ENCODE measurements at regions not wholly inside any gene's neighbourhood (a gene's known extent, or its start where the extent isn't known, plus 50 kb on each side); places are given as distances from the start of the nearest gene placed in this dataset.
"Not testable (repeated sequence)": the region's sequence is repeated elsewhere in the genome, so short reads cannot be mapped to it uniquely, and the experiment has no call there.

DNA sequence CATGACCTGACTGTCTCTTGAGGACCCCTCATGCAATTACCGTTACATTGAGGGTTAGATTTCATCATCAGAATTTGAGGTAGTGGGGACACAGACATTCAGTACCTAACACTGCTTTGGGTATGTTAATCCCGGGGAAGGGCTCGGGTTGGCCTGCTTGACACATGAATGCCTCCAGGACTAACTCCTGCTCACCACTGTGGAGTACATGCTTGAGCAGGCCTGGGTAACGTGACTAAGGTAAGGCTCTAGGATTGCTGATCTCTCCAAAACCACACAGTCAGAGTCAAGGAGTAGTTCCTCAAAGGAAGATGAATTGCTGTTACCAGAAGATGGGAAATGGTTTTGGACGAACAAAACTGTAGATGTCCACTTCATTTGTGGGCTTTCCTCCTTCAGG is 376.3 kb upstream of the ZNF462 start:
- Mint-ChIP-seq H3K36me3 (ENCODE audit: insufficient read depth, unreplicated experiment) (no peaks in the 10 kb centered on the region), H3K27me3 (ENCODE audit: insufficient read depth, unreplicated experiment) (peaks cover 2% of the 10 kb centered on the region), H3K9me3 (ENCODE audit: unreplicated experiment) (no peaks in the 10 kb centered on the region), H3K4me3 (ENCODE audit: unreplicated experiment) (no peak overlapping the region), H3K27ac (ENCODE audit: unreplicated experiment) (no peak overlapping the region), H3K4me1 (ENCODE audit: low read depth, unreplicated experiment) (no peaks in the 10 kb centered on the region)
- intact Hi-C loops (cut with micrococcal nuclease; ENCODE audit: unreplicated experiment), result no loop called here
- POLR2A ChIA-PET, result no interaction called here
- H3K36me3 ChIP-seq (ENCODE audit: control insufficient read depth, insufficient read depth, low read length), result no peaks in the 10 kb centered on the region
- BruUV-seq (replicated peaks), result no TSS peak
- H3K27me3 ChIP-seq (replicated peaks; ENCODE audit: control insufficient read depth, insufficient read depth, low read length), result no peaks in the 10 kb centered on the region
- H3K4me1 ChIP-seq, result no peaks in the 10 kb centered on the region
- 0 out of 2 replicates have a peak, but pooled peaks cover 3% of the 10 kb centered on the region for H3K9me3 ChIP-seq
- DNase-seq, result no peak
- TF ChIP-seq, protein P1, sequence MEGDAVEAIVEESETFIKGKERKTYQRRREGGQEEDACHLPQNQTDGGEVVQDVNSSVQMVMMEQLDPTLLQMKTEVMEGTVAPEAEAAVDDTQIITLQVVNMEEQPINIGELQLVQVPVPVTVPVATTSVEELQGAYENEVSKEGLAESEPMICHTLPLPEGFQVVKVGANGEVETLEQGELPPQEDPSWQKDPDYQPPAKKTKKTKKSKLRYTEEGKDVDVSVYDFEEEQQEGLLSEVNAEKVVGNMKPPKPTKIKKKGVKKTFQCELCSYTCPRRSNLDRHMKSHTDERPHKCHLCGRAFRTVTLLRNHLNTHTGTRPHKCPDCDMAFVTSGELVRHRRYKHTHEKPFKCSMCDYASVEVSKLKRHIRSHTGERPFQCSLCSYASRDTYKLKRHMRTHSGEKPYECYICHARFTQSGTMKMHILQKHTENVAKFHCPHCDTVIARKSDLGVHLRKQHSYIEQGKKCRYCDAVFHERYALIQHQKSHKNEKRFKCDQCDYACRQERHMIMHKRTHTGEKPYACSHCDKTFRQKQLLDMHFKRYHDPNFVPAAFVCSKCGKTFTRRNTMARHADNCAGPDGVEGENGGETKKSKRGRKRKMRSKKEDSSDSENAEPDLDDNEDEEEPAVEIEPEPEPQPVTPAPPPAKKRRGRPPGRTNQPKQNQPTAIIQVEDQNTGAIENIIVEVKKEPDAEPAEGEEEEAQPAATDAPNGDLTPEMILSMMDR (IDR thresholded peaks at IDR 0.05; ENCODE audit: insufficient read depth in 1 of 2, low read depth in 1 of 2, low read length in 1 of 2, severe bottlenecking in 1 of 2, unreplicated experiment in 1 of 2), result no peak
- CTCF ChIA-PET, result no interaction called here
- H3K4me3 ChIP-seq (ENCODE audit: low read depth, low read length), result no peak overlapping the region

GRCh38 chr9:106487266-106487665 is 375.7 kb upstream of the ZNF462 start:
- Histone ChIP-seq H3K27me3 (replicated peaks; ENCODE audit: control insufficient read depth, insufficient read depth, low read length) (no peaks in the 10 kb centered on the region), H3K4me1 (no peaks in the 10 kb centered on the region), H3K9me3 (0 out of 2 replicates have a peak, but pooled peaks cover 3% of the 10 kb centered on the region), H3K36me3 (ENCODE audit: control insufficient read depth, insufficient read depth, low read length) (no peaks in the 10 kb centered on the region), H3K4me3 (ENCODE audit: low read depth, low read length) (no peak overlapping the region)
- no peak for DNase-seq
- Mint-ChIP-seq H3K4me3 (ENCODE audit: unreplicated experiment) (no peak overlapping the region), H3K36me3 (ENCODE audit: insufficient read depth, unreplicated experiment) (no peaks in the 10 kb centered on the region), H3K4me1 (ENCODE audit: low read depth, unreplicated experiment) (no peaks in the 10 kb centered on the region), H3K9me3 (ENCODE audit: unreplicated experiment) (no peaks in the 10 kb centered on the region), H3K27me3 (ENCODE audit: insufficient read depth, unreplicated experiment) (peaks cover 2% of the 10 kb centered on the region), H3K27ac (ENCODE audit: unreplicated experiment) (no peak overlapping the region)
- BruUV-seq (replicated peaks), result no TSS peak
- TF ChIP-seq, protein P1 (IDR thresholded peaks at IDR 0.05; ENCODE audit: insufficient read depth in 1 of 2, low read depth in 1 of 2, low read length in 1 of 2, severe bottlenecking in 1 of 2, unreplicated experiment in 1 of 2), result no peak
- CTCF ChIA-PET, result no interaction called here
- intact Hi-C loops (cut with micrococcal nuclease; ENCODE audit: unreplicated experiment), result no loop called here
- POLR2A ChIA-PET, result no interaction called here

DNA sequence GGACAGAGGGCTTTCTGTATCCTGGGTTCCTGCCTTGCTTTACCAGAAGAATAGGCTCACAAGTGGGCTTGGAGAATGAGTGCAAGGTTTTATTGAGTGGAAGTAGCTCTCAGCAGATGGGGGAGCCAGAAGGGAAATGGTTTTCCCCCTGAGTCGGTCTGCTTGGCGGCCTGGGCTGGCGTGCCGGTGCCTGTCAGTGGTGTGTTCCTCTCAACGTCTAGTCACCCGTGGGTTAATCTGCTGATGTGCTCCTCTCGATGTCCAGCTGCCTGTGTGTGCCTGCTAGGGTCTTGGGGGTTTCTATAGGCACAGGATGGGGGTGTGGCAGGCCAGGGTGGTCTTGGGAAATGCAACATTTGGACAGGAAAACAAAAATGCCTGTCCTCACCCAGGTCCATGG is 370.8 kb upstream of the ZNF462 start:
- H3K4me1 Mint-ChIP-seq (ENCODE audit: low read depth, unreplicated experiment); H3K4me3 ChIP-seq (ENCODE audit: low read depth, low read length); CTCF ChIA-PET; POLR2A ChIA-PET; H3K9me3 Mint-ChIP-seq (ENCODE audit: unreplicated experiment); H3K4me1 ChIP-seq; H3K4me3 Mint-ChIP-seq (ENCODE audit: unreplicated experiment); H3K27me3 ChIP-seq (replicated peaks; ENCODE audit: control insufficient read depth, insufficient read depth, low read length); H3K36me3 ChIP-seq (ENCODE audit: control insufficient read depth, insufficient read depth, low read length); H3K9me3 ChIP-seq; intact Hi-C loops (cut with micrococcal nuclease; ENCODE audit: unreplicated experiment); H3K27ac Mint-ChIP-seq (ENCODE audit: unreplicated experiment); DNase-seq; H3K36me3 Mint-ChIP-seq (ENCODE audit: insufficient read depth, unreplicated experiment); H3K27me3 Mint-ChIP-seq (ENCODE audit: insufficient read depth, unreplicated experiment); BruUV-seq (replicated peaks): not testable (repeated sequence)

- H3K9me3 ChIP-seq, result no peaks in the 10 kb centered on the region; the same call in 1 of the 2 replicates
- ChIA-PET CTCF (no interaction called here), POLR2A (no interaction called here)
- no peaks in the 10 kb centered on the region for H3K4me1 Mint-ChIP-seq (ENCODE audit: low read depth, unreplicated experiment)
- TF ChIP-seq, protein P1 (IDR thresholded peaks at IDR 0.05; ENCODE audit: insufficient read depth in 1 of 2, low read depth in 1 of 2, low read length in 1 of 2, severe bottlenecking in 1 of 2, unreplicated experiment in 1 of 2), result no peak
- no peaks in the 10 kb centered on the region for H3K27me3 ChIP-seq (replicated peaks; ENCODE audit: control insufficient read depth, insufficient read depth, low read length)
- H3K9me3 Mint-ChIP-seq (ENCODE audit: unreplicated experiment), result peaks cover 9% of the 10 kb centered on the region
- no peak overlapping the region for H3K27ac Mint-ChIP-seq (ENCODE audit: unreplicated experiment)
- no peaks in the 10 kb centered on the region for H3K4me1 ChIP-seq
- peaks cover 2% of the 10 kb centered on the region for H3K27me3 Mint-ChIP-seq (ENCODE audit: insufficient read depth, unreplicated experiment)
- no peaks in the 10 kb centered on the region for H3K36me3 Mint-ChIP-seq (ENCODE audit: insufficient read depth, unreplicated experiment)
- no peak for DNase-seq
- no TSS peak for BruUV-seq (replicated peaks)
- H3K4me3 Mint-ChIP-seq (ENCODE audit: unreplicated experiment), result no peak overlapping the region
- intact Hi-C loops (cut with micrococcal nuclease; ENCODE audit: unreplicated experiment), result no loop called here
- no peaks in the 10 kb centered on the region for H3K36me3 ChIP-seq (ENCODE audit: control insufficient read depth, insufficient read depth, low read length)
- H3K4me3 ChIP-seq (ENCODE audit: low read depth, low read length), result no peak overlapping the region
These were observed 362.8 kb upstream of the ZNF462 start for GRCh38 chr9:106500171-106500570.

DNA sequence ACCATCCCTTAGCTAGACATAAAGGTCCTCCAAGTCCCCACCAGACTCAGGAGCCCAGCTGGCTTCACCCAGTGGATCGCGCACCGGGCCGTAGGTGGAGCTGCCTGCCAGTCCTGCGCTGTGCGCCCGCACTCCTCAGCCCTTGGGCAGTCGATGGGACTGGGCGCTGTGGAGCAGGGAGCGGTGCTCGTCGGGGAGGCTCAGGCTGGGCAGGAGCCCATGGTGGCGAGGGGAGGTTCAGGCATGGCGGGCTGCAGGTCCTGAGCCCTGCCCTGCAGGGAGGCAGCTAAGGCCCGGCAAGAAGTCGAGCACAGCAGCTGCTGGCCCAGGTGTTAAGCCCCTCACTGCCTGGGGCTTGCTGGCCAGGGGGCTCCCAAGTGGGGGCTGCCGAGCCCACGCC is 361.8 kb upstream of the ZNF462 start:
- H3K27me3 Mint-ChIP-seq (ENCODE audit: insufficient read depth, unreplicated experiment); H3K4me1 ChIP-seq; H3K4me1 Mint-ChIP-seq (ENCODE audit: low read depth, unreplicated experiment); H3K27me3 ChIP-seq (replicated peaks; ENCODE audit: control insufficient read depth, insufficient read depth, low read length); H3K4me3 Mint-ChIP-seq (ENCODE audit: unreplicated experiment); BruUV-seq (replicated peaks); POLR2A ChIA-PET; H3K36me3 ChIP-seq (ENCODE audit: control insufficient read depth, insufficient read depth, low read length); H3K9me3 Mint-ChIP-seq (ENCODE audit: unreplicated experiment); CTCF ChIA-PET; DNase-seq; H3K27ac Mint-ChIP-seq (ENCODE audit: unreplicated experiment); H3K4me3 ChIP-seq (ENCODE audit: low read depth, low read length); H3K9me3 ChIP-seq; H3K36me3 Mint-ChIP-seq (ENCODE audit: insufficient read depth, unreplicated experiment); intact Hi-C loops (cut with micrococcal nuclease; ENCODE audit: unreplicated experiment): not testable (repeated sequence)
